Frontal cortex (tissue), 3 donors: ENCODE measurements at regions not wholly inside any gene's neighbourhood (a gene's known extent, or its start where the extent isn't known, plus 50 kb on each side); places are given as distances from the start of the nearest gene placed in this dataset.

Experiments used
- DNase-seq, 2 donors: peaks; one replicate each; pipeline ENCODE4 v3.0.0; 2012; ENCODE audit warnings: low spot score in 2 of 2
- FAIRE-seq: peaks from 2 replicates; lab custom pipeline; 2012; peaks lifted over from hg19 to GRCh38; lab: Jason Lieb, UNC
- donor health status: control.
- donor health status: control.
- donor health status: control.

DNA sequence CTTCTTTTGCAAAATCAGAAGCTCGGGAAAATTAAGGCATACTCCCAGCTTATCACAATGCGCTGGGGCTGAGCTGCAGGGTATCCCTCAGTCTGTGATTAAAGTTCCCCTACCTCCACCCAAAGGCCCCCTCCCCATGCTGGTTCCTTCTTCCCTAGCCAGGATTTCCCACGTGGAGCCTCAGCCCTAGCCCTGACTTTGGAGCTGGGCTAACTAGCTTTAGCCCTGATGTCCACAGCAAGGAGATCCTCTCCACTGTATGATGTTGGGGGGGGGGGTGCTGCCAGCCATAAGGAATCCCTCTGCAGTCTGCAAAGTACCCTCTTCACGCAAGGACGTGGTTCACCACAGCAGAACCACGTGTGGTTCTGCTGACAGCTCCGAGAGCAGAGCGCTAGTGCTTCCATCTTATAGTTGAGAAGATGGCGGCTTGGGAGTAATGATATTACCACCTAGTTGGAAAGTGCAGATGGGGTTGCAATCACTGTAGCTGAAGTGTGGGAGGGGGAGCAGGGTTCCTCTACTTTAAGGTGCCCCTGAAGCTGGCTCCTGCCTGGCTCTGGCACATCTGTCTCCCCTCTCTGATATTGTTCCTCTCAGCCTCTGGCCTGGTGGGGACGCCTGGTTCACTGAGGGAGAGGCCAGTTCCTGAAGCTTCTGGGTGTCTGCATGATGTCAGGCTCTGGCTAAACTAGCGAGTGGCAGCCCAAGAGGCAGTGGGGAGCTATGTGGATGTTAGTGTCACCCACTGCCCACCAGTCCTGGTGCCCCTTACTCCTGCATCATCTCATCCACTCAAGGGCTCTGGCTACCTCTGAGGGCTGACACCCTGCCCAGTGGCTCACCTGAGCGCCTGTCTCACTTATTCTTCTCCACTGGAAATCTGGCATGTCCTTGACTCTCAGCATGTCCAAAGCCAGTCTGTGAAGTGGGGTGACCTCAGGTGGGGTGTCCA, 270.7 kb downstream of the RPS24 start:
- no peak for DNase-seq
- FAIRE-seq, result no peak

DNA sequence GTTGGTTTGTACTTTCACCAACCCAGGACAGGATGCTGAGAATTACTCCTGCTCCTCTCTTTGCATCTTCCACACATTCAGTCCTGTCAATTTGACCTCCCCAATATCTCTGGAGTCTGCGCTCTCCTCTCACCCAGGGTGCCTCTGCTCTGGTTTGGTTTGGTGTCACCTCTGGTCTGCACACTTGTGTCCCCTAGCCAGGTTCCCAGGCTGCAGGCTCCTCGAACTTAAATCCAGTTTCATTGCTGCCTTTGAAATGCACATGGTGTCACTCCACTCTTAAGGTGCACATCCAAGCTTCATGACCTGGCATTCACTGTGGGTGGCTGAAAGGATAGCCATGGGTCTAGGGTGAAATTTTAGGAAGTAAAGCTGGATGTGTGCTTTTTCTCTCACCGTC, 271.6 kb downstream of the RPS24 start:
- DNase-seq (no peak), FAIRE-seq (no peak)

DNA sequence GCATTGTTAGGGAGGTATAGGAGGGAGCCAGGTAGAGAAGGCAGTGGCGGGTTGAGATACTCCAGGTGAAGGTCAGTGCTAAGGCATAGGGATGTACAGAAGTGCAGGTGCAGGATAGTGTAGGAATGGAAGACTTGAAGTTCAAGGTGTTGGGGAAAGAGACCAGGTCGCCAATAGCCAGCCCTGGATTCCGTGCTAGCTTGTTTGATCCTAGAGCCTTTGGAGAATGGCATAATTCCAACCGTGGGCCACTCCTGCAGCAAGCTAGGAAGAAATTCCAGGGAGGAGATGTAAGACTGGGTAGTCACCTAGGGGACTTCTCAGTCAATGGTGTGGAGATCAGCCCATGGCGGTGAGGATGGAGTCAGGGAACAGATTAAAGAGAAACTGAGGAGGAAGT, 272.7 kb downstream of the RPS24 start:
- no peak for FAIRE-seq
- DNase-seq, result no peak

DNA sequence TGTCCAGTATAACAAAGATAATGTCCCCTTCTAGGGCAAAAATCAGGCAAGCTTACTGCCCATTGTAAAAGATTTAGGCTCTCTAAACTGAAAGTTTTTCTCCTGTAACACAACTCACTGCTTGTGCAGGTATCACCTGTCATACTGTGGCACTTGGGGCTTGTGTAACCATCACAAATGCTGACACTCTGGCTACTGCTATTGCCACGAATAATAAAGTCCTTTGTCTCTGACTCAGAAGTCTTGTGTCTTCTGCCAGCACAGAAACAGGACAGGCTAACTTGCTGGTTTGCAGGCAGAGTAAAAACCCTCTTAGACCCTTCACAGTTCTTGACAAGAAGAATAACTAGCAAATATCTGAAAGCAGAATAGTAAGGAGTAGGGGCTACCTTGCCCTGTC, 273.9 kb downstream of the RPS24 start:
- DNase-seq, result no peak
- FAIRE-seq, result no peak

DNA sequence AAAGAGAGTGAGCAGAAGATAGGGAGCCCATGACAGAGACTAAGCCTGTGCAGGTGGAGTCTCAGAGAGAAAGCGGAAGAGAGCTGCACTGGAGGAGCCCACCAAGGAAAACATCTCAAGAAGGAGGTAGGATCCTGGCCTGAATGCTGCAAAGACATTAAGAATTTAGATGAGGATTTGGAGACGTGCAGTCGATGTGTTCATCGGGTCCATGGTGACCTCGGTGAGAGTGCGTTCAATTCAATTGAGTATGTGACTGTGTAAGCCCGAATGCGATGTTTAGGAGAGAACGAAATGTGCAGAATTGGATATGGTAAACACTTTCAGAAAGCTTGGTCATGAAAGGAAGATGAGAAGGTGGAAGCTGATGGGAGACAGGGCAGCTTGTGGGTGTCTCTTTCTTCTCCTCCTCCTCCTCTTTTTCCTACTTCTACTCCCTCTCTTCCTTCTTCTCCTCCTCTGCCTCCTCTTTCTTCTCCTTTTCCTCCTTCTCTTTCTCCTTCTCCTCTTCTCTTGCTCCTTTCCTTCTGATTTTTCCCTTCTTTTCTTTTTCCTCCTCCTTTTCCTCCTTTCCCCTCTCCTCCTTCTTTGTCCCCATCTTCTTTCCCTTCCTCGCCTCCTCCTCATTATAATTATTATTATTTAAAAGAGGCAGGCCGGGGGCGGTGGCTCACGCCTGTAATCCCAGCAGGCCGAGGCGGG, 276.0 kb downstream of the RPS24 start:
- DNase-seq (no peak), FAIRE-seq (no peak)

DNA sequence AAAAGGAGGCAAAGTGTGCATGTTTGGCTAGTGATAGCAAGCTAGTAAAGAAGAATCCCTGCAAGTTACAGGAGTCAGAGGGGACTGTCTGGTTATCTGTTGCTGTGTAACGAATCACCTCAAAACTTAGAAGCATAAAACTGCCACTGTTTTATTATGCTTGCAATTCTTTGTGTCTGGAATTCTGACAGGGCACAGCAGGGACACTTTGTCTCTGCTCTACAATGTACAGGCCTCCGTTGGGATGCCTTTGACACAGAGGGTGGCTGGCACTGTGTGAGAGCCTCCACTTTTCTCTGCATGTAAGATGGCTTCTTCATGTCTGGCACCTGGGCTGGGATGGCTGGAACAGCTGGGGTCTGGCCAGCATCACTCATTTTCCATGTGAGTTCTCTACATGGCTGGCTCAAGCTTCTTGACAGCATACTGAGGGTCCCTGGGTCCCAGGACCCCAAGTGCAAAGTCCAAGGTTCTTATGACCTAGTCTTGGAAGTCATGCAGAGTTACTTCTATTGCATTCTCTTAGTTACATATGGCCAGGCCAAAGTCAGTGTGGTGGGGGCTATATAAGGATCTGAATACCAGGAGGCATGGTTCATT, 276.9 kb downstream of the RPS24 start:
- no peak for FAIRE-seq

DNA sequence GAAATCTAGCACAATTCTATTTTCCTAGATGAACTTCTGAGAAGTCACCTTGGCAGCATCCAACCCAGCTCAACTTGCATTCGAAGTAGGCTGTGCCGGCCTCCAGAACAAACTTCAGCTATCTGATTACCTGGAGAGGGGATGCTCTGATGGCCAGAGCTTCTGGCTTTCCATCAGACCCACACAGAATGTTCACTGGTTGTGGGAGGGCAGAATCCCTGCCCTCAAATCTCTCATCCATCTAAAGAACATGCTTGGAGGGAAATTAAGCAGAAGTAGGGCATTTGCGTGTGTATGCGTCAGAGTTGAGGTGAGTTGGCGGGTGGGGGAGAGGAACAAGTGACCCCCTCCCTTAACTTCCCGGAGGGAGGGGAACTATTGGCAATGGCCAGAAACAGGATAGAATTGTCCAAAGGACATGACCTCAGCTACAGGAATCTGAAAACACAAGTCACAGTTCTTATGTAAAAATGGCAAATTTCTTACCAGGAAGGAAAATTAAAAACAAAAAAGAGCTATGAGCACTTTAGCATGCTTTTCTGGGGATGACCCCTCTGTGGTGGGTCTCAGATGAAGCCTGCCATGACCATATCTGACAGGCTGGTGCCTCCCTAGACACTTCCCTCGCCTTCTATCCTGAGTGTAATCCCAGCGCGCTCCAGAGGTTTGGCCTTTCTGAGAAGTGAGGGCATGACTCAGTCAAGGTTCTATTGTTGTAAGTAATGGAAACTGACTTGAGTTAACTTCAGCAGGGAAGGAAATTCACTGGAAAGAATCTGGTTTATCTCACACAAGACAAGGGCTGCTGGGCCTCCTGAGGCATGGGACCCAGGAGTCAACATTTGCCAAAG, 278.8 kb downstream of the RPS24 start:
- FAIRE-seq (no peak), DNase-seq (no peak)

More for the DNA sequence above, 276.9 kb downstream of the RPS24 start:
- no peak for DNase-seq

DNA sequence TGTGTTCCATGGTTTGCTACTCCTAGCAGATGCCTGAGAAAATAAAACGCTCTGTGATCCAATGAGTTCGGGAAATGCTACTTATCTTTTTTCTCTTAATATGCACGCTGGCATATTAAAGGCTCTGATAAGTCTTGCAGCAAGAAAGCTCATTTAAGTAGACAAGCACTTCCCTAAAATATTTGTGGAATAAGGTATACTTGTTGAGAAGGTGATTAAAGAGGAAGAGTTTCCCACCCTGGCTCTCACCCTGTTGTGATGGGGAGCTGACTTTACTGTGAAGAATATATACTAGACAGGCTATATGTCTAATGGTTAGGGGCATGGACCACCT, 279.4 kb downstream of the RPS24 start:
- FAIRE-seq, result no peak

DNA sequence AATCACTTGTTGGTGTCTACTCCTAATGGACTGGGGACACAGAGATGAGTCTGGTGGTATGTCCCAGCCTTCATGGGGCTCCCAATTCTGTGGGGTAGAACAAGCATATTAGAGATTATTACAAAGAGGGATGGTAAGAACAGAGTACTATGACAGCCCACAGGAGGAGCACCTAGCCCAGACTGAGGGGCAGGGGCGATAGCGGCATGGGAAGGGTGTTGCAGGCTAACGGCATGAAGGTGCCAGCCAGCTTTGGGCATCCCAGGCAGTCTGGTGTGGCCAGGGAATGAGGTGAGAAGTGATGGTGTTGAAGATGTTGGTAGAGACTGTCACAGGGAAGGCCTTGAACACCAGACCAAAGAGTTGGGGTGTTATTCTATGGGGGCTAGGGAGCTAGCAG, 280.0 kb downstream of the RPS24 start:
- FAIRE-seq (no peak), DNase-seq (no peak)

More for the DNA sequence above, 279.4 kb downstream of the RPS24 start:
- DNase-seq, result no peak

DNA sequence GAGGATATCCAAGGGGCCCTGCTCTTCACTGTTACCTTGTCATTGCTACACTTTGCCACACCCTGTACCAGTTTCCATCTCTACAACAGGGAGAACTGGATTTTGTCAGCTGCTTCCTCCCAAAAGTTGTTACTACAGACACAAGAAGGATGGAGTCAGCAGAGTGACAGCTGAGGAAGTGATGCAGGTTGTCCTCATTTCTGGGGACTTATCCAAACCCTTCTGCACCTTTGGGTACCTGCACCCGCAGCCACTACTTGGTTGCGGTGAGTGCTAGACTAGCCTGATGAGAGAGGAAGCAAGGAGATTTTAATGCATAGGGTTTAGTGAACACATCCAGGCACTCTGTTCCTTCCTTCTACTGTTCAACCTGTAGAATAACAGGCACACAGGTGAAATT, 281.0 kb downstream of the RPS24 start:
- DNase-seq (no peak), FAIRE-seq (no peak)

DNA sequence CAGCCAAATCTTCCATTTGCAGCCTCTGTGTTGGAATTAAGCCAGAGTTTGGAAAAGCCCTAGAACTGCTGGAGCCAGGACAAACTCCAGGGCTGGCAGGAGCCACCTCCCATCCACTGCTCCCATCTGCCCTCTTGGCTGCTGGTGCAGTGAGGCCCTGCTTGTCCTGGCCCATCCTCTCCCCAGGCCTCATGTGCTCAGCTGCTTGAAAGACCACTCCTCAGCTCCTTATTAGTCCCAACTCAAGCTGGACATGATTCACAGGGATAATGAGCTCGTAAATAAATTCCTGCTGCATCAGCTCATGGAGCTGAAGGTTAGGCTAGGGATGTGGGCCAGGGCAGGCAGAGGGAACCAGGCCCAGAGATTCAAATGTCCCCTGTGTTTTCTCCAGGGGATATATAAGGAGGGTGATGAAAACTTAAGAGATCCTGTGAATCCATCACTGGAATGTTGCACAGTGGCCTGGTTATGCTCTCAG, 282.8 kb downstream of the RPS24 start:
- DNase-seq (no peak), FAIRE-seq (no peak)

DNA sequence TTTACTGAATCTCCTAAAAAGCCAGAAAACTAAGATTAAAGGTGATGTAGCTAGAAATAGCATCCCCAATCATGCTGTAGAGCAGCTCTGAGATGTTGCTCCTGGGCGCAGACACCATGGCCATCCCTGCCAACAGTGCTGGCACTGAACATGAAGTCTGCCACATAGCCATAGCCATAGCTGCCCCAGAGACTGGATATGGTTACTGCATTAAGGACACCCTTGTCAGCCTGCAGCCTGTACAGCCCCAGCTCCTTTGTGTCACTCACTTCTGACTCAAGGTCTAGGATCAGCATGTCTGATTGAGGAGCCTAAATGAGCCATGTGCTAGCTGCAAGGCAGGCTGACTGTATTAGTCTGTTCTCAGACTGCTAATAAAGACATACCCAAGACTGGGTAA, 284.6 kb downstream of the RPS24 start:
- no peak for DNase-seq
- FAIRE-seq, result no peak

DNA sequence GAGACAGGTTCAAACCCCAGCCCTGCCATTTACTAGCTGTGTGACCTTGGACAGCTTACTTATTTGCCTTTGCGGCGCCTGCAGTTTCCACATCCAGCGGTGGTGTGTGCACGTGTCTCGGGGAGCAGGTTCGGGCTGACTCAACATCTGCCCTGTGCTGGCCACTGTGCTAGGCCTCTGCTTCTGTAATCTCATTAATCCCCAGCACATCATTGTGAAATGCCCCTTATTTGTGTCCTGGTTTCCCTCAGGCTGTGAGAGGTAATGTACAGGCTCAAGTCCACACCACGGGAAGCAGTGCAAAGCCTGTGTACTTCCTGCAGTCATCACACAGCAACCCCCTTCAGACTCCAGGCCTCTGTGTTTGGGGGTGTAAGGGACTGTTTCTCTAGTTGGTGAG, 285.7 kb downstream of the RPS24 start:
- FAIRE-seq, result no peak
- no peak for DNase-seq

DNA sequence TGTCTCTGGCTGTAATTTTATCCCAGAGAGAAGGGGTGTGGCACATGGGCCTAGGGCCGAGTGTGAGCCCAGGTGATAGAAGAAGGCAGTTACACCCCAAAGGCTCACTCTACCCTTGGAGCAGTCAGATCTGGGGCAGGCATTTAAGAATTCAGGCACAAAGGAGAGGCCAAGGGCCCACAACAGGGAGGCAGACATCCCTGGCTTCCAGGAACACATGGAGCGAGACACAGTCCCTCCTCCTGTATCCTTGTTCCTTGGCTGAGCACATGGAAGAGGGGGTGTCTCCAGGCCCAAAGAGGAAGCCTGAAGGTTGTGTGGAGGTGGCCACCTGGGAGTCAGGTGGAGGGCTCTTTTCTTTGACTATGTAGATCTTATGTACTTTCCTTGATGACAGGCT, 286.2 kb downstream of the RPS24 start:
- no peak for FAIRE-seq
- no peak for DNase-seq

DNA sequence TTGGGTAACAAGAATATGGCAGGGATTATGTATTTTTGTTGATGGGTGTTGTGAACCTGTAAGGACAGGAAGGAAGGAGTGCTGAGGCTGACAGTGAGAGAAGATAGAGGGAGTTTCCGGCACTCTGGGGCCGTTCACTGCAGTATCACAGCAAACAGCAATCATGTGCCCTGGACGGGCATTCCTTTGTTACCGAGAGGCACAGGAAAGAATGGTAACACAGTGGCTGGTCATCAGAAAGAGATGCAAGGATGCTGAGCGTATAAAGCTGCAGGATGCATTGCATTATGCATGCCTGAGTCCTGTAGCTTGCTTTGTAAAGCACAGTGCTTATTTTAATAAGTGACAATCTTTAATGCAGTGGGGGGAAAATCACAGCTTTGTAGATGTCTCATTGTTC, 286.8 kb downstream of the RPS24 start:
- no peak for DNase-seq

DNA sequence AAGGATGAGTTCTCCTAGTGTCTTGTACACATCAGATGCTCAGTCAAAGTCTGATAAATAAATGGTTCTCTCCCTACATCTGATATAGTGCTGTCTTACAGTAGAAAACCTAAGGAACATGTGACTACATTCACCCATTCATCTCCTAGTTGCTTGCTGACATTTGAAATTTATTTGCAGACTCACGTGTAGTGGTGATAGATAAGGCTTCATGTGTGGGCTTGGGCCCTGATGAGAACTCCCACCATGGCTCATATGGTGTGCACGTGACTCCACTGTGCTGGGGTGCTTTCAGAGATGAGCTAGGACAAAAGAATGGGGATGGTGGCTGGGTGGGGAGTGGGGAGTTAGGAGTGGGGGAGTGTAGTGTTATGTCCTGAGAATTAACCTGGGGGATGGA, 287.3 kb downstream of the RPS24 start:
- no peak for DNase-seq
- no peak for FAIRE-seq

More for the DNA sequence above, 286.8 kb downstream of the RPS24 start:
- no peak for FAIRE-seq

DNA sequence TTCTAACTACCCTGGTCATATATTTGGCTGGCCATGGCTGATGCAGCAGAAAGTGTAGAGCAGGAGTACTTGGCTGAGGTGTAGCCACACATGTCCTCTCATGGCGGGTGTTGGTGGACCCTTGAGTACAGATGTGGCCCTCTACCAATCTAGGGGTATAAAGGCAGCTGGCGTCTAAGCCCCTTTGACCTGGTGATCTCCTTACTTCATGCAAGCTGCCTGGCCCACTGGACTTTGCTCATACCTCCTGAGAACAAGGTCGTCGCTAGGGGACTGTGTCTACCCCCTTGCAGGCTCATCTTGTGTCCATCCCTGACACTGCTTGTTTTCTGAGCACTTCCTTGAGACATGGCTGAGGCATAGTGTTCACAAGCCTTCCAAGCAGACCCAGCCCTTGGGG, 287.8 kb downstream of the RPS24 start:
- FAIRE-seq, result no peak
- no peak for DNase-seq

DNA sequence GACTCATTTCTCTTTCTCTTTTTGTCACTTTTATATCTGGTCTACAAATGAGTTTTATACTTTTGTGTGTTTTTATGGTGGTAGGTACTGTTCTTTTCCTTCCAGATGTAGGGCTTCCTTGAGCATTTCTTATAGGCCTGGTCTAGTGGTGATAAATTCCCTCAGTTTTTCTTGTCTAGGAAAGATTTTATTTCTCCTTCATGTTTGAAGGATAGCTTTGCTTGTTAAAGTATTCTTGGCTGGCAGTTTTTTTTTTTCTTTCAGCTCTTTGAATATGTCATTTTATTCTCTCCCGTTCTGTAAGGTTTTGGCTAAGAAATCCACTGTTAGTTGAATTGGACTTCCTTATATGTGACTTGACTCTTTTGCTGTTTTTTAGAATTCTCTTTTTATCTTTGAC, 292.7 kb downstream of the RPS24 start:
- no peak for FAIRE-seq

DNA sequence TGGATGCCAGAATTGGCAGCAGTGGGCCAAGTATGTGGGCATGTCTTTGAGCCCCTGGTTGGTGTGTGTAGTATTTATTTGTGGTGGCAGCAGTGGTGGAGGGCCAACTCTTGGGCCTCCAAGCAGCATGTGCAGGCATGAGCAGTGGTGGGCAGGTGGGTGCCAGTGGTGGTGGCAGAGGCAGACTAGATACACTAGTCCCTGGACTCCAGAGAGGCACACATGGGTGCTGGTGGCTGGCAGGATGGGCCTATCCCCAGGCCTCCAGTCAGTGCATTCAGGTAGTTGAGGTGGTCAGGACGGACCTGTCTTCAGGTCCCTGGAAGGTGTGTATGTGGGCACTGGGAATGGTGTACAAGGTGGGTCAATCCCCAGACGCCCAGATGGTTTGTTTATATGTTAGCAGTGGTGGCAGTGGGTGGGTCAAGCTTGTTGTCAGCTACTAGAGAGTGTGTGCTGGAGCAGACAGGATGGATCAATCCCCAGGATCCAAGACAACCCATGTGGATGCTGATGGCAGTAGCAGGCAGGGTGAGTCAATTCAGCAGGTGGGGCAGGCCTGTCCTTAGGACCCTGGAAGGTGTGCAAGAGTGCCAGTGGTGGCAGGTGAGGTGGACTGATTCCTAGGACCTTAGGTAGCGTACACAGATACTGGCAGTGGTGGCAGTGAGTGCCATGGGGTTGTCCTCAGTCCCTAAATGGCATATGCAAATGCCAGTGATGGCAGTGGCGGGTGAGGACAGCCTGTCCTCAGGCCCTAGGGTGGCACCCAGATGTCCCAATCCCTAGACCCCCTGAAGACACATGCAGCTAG, 294.3 kb downstream of the RPS24 start:
- no peak for DNase-seq
- no peak for FAIRE-seq

More for the DNA sequence above, 292.7 kb downstream of the RPS24 start:
- no peak for DNase-seq
